LoVo (cell line): ENCODE measurements at regions not wholly inside any gene's neighbourhood (a gene's known extent, or its start where the extent isn't known, plus 50 kb on each side); places are given as distances from the start of the nearest gene placed in this dataset.
"Not testable (repeated sequence)": the region's sequence is repeated elsewhere in the genome, so short reads cannot be mapped to it uniquely, and the experiment has no call there.

ENCODE experiments used
- DNase-seq: peaks from one replicate; pipeline ENCODE4 v3.0.0-alpha.2; 2016; ENCODE audit warnings: low spot score

DNA sequence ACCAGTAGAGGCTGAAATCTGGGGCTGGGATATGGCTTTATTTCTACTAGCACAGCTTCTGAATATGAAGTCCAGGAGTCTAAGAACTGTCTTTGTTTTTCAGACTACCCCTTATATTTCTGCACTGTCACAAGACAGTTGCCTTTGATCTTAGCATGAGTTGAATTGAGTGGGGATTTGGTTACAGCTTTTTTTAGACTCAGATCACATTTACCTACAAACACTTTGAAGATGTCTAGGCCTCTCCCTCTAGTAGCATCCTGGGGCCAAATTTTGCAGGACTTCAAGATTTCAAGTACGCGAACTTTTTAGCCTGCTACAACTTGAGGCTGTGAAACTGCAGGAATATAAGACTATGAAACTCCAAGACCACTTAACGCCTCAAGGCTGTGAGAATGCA is 240.2 kb downstream of the NEBL start:
- no peak for DNase-seq

DNA sequence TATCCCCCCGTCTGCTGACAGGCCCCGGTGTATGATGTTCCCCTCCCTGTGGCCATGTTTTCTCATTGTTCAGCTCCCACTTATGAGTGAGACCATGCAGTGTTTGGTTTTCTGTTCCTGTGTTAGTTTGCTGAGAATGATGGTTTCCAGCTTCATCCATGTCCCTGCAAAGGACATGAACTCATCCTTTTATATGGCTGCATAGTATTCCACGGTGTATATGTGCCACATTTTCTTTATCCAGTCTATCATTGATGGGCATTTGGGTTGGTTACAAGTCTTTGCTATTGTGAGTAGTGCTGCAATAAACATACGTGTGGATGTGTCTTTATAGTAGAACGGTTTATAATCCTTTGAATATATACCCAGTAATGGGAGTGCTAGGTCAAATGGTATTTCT is 244.7 kb downstream of the NEBL start:
- DNase-seq, result not testable (repeated sequence)

DNA sequence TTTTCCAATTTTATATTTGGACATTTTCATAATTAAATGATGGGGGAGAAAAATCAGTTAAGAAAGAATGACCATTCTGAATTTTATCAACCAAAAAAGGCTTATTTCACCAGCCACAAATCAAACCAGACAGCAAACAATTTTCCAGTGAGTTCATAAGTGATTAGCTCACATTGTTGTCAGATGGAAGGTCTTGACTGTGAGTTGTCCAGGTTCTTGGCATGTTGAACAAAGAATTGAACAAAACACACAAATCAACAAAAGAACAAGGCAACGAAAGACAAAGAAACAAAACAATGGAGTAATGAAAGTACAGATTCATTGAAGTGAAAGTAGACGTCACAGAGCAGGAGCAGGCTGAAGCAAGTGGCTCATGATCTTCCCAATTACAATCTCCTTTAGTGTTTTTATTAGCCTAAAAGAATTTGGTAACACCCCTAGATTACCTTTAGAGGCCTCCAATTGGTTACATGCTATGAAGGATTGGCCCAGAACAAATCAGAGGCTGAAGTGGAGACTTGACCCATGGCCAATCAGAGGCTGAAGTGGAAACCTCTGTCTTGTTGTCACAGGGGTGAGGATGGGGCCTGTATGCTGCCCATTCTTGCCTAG is 248.7 kb downstream of the NEBL start:
- no peak for DNase-seq

DNA sequence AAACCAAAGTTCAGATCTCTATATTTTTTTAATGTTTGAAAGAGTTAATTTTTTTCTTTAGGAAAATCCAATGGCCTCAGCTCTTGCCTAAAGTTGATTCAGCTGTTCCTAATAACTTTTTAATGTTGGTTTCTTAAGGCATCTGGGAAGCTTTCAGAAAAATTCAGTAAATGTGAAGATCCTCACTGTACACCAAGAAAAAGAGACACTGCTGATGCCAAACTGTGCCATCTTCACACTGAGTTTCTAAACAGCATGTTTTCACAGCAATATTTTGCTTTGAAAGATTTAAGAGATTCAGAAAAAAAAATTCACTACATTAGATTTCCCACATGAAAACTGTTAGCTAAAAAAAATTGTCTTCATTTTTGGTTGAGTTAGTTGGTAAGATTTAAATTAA is 249.4 kb downstream of the NEBL start:
- DNase-seq, result no peak

DNA sequence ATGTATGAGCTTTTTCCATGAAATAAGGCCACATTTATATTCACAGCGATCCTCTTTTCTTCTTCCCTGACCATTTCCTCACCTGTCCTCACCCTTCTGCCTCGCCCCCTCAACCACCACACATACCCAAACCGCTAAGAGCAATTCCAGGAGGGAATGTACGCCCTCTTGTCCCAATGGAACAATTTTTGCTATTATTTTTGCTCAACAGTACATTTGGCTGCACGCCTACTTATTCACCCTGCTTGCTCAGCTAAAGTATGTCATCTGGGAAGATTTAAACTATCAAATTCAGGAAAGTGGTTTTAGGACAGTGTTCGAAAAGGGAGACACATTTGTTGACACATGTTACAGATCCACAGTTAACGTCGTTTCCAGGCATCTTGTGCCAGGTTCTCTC is 252.7 kb downstream of the NEBL start:
- DNase-seq, result no peak

DNA sequence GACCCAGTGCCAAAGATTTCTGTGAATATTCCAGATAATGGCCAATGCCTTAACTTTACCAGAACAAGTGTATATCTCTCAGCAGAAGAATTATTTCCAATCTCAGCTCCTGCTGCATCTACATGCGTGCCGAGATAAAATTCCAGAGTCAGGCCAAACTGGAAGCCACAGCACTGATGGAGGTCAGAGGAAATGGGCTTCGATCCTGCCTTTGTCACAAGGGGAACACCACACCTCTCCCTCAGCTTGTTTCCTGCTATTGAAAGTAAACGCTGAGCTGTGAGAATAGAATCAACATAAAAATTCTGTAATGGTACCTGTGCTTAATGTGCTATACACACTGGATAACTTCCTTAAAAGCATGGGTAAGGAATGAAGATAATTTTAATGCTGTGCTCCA is 255.5 kb downstream of the NEBL start:
- DNase-seq, result no peak

DNA sequence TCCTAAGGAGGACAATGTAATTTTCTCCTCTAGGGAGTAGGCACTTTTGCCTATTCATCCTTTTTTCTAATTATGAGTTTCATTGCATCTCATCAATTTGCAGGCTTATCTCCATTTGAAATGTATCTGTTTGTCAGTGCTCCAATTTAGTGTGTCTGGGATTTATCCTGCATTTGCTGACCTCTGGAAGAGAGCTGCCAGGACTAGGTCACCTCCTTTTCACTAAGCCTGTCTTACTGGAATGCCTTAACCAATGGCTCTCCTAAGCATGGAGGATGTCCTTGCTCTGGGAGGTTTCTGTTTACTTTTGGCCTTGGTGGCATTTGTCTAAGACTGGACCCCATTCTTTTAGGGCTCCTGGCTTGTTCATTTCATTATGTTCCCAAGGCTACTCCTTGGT is 261.5 kb downstream of the NEBL start:
- no peak for DNase-seq

DNA sequence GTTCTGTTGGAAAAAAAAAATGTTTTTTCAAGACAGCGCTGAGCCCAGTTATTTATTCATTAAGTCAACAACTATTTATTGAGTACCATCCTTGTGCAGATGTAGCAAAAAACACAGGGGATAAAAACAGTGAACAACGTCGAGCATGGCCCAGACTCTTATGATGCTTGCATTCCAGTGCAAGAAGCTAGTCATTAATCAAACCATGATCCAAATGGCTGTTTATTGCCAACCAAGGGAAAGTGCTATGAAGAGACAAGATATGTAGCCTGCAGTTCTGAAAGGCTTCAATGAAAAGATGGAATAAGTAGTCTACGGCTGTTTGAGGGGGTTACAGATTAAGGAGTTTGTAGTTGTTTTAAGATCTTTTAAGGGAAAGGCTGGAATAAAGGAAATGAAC is 262.3 kb downstream of the NEBL start:
- DNase-seq, result no peak

DNA sequence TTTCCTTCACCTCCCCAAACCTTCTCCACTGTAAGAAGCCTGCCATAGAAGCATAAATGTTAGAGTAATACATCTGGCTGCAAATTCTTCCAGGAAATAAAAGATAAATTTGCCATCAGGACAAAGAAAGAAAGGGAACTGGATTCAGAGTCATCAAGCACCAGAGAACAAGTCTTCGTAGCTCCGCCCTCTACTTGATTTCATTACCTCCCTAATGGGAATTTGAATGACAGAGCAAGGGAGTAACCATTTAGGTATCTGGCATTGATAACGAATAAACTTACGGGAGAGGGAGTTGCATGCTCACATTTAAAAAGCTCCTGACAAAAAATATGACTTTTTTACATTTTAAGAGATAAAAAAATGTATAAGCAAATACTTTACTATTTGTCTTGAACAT is 263.4 kb downstream of the NEBL start:
- no peak for DNase-seq

DNA sequence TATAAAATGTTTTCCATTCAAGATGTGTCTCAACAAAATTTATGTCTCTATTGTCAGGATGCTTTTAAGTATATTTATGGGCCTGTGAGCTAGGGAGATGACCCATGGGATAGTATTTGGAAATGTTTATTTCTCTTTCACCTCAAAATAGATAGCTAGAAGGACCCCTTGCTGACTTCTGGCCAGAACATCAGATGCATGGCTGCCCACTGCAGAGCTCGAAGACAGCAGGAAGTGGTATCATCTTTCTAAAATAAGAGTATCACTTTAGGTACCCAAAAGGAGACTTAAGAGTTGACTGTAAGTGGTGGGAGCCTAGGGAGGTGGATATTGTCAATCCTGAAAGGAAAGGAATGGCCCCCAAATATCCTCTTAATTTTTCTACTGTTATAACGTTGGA is 264.4 kb downstream of the NEBL start:
- DNase-seq, result no peak

DNA sequence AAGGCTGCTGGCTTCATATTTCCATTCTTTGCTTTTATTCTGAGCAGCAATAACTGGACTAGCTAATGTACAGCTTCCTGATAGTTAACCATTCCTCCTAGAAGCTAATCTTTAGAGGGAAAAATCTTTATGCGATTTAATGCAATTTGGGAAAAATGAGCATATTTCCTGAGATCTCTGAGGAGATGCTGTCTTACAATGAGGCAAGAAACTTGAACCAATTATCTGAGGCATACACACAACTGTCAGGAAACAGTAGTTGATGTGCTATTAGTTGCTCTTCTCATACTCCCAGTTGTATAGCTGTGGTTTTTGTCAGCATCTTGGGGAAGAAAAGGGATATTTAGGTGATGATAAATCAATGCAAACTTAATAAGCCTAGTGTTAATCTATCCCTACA is 265.9 kb downstream of the NEBL start:
- no peak for DNase-seq

DNA sequence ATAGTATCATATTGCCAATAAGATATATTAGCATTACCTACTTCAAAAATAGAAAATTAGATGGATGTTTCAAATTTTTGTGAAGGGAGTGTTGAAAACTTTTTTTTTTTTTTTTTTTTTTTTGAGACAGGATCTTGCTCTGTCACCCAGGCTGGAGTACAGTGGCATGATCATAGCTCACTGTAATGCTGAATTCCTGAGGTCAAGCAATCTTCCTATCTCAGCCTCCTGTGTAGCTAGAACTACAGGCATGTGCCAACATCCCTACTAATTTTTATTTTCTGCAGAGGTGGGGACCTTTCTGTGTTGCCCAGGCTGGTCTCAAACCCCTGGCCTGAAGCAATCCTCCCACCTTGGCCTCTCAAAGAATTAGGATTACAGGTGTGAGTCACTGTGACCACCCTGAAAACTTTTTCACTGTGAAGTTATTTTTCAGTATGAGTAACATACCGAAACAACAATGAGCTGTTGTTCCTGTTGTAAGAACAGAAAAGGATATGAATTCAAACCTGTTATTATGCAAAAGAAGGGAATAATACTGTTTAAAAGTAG is 266.9 kb downstream of the NEBL start:
- DNase-seq, result no peak

DNA sequence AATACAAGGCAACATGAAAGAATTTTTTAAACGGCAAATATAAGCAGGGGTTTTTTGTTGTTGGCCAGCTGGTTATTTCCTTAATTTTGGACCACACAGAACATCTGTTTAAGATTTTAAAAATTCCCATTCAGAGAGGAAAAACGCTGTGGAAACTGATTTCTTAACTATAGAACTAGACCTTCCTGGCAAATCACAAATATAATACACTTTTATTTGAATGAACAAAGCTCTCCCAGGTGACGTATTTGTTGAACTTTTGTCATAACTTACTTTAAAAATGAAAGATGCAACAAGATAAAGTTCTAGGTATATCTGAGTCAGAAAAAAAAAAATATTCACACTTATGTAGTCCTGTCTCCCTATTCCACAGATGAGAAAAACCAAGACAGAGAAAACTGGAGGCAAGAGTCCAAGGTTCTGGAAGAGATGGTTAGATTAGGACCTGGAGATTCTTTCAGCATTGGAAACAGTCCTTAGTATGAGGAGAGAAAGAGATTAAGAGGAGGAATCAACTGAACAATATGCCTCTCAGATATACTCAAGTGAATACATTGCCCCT is 269.1 kb downstream of the NEBL start:
- no peak for DNase-seq

DNA sequence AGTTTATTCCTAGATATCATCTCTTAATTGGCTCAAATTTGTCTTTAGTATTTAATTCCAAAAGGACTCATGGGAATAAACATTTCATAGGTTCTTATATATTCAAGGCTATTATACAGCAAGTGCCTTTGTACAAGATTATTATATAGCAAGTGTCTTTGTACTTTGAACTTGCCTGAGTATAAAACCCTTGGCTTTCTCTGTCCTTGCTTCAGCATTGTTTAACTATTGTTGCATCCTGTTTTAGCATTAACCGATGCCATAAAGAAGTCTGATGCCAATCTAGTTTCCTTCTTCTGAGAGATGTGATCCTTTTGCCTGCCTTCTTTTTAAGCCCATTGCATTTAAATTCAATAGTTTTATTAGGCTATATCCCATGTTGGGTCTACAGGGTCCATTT is 270.0 kb downstream of the NEBL start:
- DNase-seq, result no peak

DNA sequence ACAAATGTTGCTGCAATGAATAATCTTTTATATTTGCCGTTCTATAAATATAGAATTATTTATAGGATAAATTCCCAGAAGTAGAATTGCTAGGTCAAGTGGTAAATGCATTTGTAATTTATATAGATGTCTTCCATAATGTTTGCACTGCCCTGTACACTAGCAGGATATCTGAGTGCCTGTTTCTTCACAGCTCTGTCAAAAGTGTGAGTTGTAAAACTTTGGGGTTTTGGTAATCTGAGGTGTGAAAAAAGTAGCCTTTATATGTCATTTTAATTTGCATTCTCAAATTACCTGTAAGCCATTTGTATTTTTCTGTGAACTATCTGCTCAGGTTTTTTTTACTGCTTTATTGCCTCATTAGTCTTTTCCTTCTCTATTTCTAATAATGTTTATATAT is 271.2 kb downstream of the NEBL start:
- no peak for DNase-seq

DNA sequence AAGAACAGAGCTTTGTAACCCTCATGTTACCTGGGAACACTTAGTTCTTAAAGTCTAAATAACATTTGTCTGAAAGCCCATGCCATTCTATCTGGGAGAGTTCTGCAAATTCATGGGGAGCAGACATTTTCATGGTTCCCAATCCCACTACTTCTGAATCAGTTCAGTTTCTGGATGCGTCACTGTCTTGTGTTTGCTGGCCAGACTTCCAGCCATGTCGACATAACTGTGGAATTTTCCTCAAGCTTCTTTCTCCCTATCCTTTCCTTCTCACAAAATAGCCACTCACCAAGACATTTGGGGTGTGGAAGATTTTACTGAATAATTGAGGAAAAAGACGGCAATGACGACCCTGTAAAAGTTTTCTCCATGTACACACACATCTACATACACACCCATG is 272.5 kb downstream of the NEBL start:
- no peak for DNase-seq

DNA sequence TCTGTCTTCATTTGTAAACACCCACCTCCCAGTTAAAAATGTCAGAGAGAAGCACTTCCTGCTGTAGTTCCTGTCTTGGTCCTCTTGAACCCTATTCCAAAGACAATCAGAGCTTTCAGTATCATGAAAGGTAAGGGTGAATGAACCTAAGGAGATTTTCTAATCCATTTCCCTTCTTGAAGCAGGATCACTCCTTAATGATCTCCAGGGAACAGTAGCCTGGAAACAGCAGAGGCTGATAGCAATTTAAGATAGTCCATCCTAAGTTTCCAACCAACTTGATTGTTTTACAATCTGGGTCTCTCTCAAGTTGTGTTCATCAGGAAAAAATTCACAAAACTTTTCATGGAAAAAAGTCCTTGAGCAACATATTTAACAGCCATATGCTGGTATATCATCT is 273.6 kb downstream of the NEBL start:
- DNase-seq, result no peak

DNA sequence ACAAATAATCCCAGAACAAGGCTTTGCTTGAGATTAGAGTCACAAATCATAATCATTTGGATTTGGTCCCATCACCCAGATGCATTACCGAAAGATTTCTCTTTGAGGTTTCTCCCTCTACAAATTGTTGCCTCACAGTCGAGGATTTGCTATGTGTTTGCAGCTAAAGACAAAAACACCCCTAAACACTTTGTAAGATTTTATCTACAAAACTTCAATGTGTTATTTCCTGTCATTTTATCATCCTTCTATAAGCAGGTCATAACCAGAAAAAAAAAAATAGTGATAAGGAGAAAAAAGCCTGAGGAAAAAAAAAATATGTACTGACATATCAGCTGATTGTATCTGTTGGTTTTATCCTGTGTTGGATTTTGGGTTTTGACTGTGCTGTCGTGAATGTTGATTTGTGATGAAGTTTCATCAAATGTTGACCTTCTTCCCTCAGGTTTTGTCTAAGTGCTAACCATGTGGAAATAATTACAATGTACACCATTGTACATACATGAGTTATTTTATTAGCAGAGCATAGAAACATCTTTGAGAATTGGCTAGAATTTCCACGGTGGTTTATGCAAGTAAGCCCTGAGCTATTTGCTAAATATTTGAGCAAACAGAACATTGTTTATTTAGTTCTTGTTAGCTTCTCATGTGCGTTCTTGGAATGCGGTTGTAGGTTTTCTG is 274.4 kb downstream of the NEBL start:
- DNase-seq, result peak; percentile 4

DNA sequence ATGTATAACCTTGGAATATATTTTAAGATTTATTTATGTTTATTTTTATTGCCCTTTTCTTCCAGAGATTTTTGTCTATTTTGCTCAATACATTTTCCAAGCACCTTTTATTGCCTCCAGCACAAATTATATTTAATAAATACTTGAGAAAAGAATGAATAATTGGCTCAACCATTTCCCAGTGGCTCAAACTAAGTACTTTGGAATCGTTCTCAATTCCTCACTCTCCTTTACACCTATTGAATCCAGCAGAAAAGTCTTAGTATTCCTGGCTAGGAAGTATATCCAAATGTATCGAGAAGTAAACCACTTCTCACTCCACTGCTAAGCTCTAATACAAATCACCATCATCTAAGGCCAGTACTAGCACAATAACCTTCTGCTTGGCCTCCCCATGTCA is 276.1 kb downstream of the NEBL start:
- no peak for DNase-seq

DNA sequence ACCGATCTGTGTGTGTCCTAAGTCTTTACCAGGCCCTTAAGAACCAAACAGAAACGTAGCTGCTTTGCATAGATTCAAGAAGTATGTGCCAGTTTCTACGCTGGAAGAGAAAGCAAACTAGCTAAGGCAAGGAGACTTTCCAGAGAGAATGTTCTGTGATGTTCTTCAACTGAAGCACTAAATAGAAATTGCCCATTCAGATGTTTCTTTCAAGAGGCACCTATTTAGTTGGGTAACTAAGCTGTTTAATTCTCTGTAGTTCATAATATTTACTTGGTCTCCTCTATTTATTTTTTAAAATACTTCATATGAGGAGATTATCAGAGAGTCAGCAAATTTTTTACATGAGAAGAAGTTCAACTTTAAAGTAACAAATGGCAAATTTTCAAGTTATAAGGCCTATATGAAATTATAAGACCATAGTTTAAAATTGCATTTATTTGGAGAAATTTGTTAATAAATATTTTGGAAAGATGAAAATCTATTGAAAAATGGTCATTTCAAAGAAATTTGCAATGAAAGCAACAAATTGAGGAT is 279.0 kb downstream of the NEBL start:
- DNase-seq, result no peak

DNA sequence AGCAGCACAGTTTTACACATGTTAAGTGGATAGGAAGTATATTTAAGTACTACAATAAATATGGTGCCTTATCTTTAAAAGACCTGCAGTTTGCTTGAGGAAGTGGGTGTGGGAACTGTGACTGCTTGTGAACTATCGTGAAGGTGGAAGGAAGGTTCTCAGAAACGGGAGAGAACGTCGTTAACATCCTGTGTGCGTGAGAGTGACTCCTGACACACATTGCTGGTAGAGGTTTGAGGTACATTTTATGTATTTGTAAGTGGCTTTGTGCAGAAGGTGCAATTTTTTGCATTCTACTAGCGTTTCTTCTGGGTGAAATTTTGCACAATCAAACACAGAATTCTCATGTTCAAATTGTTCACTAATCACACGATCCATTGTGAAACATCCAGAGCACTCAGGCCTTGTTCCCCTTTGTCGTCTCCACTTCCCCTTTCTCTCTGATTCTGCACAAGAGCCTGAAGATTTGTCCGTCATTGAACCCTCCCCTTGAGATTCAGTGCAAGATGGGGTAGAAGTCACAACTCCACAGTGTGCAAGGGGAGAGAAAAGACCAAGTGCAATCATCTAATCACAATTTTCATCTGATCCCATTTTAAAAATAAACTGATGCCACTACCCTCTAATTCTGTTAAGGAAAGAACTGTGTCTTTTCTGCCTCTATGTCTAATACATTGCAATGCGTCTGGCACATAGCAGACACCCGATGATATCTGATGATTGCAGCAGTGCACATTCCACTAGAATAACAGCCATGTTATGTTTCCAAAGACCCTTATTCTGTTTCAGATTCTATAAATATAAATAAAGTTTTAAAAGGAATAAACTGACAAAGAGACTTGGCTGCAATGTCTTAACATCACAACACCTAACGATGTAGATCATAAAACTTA is 279.9 kb downstream of the NEBL start:
- DNase-seq, result no peak

DNA sequence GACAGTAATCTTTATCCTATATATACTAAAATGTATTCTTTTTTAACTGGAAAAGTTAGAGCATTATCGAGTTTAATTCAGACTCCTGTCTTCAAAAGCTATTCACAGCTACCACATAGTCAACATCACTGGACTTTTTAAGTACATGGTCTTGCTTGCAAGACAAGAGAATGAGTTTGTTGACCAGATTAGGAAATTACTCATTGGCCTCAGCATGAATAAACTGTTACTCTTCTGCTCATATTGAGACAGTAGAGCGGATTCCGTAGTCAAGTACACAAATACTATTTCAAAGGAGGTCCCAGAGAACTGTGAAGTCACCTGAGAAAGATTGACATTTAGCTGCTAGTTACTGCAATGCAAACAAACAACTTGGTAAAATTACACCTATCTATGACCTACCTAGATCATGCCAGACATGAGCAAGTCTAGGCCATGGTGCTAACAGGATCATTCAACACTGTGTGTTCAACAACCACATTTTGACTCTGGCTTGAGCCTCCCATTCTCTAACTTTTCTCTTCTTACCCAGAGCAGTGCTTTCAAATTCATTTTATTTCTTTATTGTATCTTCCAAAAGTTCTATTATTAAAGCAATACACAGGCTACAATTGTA is 280.9 kb downstream of the NEBL start:
- no peak for DNase-seq
